Kidney epithelial cell (primary cell): ENCODE measurements at regions not wholly inside any gene's neighbourhood (a gene's known extent, or its start where the extent isn't known, plus 50 kb on each side); places are given as distances from the start of the nearest gene placed in this dataset.

ENCODE experiments used
- DNase-seq: peaks from one replicate; pipeline ENCODE4 v3.0.0-alpha.2; 2010; ENCODE audit warnings: low read depth
- H3K27me3 ChIP-seq: 2 replicates; pipeline ENCODE4 v1.6.0; 2011; ENCODE audit warnings: low read length; ENCODE audit not compliant: control insufficient read depth, insufficient read depth
- H3K36me3 ChIP-seq: 2 replicates; pipeline ENCODE4 v1.5.1; 2011; ENCODE audit warnings: low read length; ENCODE audit not compliant: control insufficient read depth, insufficient read depth
- H3K4me3 ChIP-seq: 2 replicates; pipeline ENCODE4 v1.5.1; 2011; ENCODE audit warnings: low read depth, mild to moderate bottlenecking, control low read depth, low read length
- CTCF ChIP-seq: IDR thresholded peaks from 2 replicates; pipeline ENCODE4 v1.5.1; 2011; ENCODE audit warnings: mild to moderate bottlenecking, moderate library complexity, low read length, control low read depth, inconsistent platforms; ENCODE audit not compliant: insufficient read depth, poor library complexity, severe bottlenecking

GRCh38 chr19:5290336-5291262 is 50.0 kb downstream of the PTPRS start:
- no peak for DNase-seq
- Histone ChIP-seq H3K27me3 (peaks cover 13% of the 10 kb centered on the region), H3K4me3 (no peak overlapping the region), H3K36me3 (no peaks in the 10 kb centered on the region)
- TF ChIP-seq CTCF, result no peak

GRCh38 chr19:5289060-5289990 is 51.3 kb downstream of the PTPRS start:
- H3K27me3 ChIP-seq, result peaks cover 10% of the 10 kb centered on the region
- peaks cover 2% of the 10 kb centered on the region for H3K36me3 ChIP-seq
- TF ChIP-seq CTCF, result no peak
- DNase-seq, result no peak
- H3K4me3 ChIP-seq, result no peak overlapping the region

- Histone ChIP-seq H3K36me3 (peaks cover 2% of the 10 kb centered on the region), H3K4me3 (no peak overlapping the region), H3K27me3 (peaks cover under 1% of the 10 kb centered on the region)
- DNase-seq, result no peak
- TF ChIP-seq CTCF, result no peak
These were observed 52.3 kb downstream of the PTPRS start for GRCh38 chr19:5288347-5288739.

- Histone ChIP-seq H3K27me3 (no peaks in the 10 kb centered on the region), H3K36me3 (peaks cover 2% of the 10 kb centered on the region), H3K4me3 (no peak overlapping the region)
- DNase-seq, result no peak
- no peak for TF ChIP-seq CTCF
These were observed 53.5 kb downstream of the PTPRS start for GRCh38 chr19:5287066-5287465.

- no peak for DNase-seq
- no peak for TF ChIP-seq CTCF
- Histone ChIP-seq H3K4me3 (no peak overlapping the region), H3K27me3 (no peaks in the 10 kb centered on the region), H3K36me3 (peaks cover 2% of the 10 kb centered on the region)
These were observed 54.1 kb downstream of the PTPRS start for GRCh38 chr19:5286465-5287029.
